HepG2 (cell line): ENCODE measurements at regions not wholly inside any gene's neighbourhood (a gene's known extent, or its start where the extent isn't known, plus 50 kb on each side); places are given as distances from the start of the nearest gene placed in this dataset.

Experiments
- ATAC-seq: fragments of 200-7000 bp; cut with Tn5 transposase; 3 replicates; pipeline ENCODE4 v1.9.1; 2020; ENCODE audit warnings: mild to moderate bottlenecking, moderate library complexity
- BruUV-seq: library from RNA; stranded (reverse); fragments of 400-500 nt; replicated peaks from 2 replicates; lab custom pipeline; 2021; lab: Mats Ljungman, UMichigan
- CTCF ChIA-PET: fragments of 300-600 bp; formaldehyde crosslinking; extraction: SDS; loops from one replicate; lab custom pipeline; 2021; ENCODE audit warnings: low total read pairs, inconsistent platforms, low intra/inter-chr PET ratio; lab: Yijun Ruan, JAX
- POLR2A ChIA-PET: fragments of 350-600 bp; sonication (Branson Sonifier 250); formaldehyde crosslinking; loops from one replicate; lab custom pipeline; 2020; ENCODE audit warnings: antibody characterized with exemption, inconsistent platforms; lab: Yijun Ruan, JAX
- DNase-seq: peaks from one replicate; pipeline ENCODE4 v3.0.0-alpha.2; 2015; ENCODE audit warnings: low spot score
- FAIRE-seq: peaks from 3 replicates; lab custom pipeline; 2011; peaks lifted over from hg19 to GRCh38; lab: Jason Lieb, UNC
- H2AFZ ChIP-seq: one replicate; pipeline ENCODE4 v1.6.1; 2011; ENCODE audit warnings: low read length, inconsistent platforms
- H3K27ac ChIP-seq: fragments of 300-600 bp; 3 replicates; pipeline ENCODE4 v1.8.0; 2011; ENCODE audit warnings: mixed run types, mild to moderate bottlenecking, mixed read lengths, low read length, inconsistent platforms; ENCODE audit not compliant: insufficient read depth; ENCODE audit errors: extremely low read length
- H3K27me3 ChIP-seq, 2 experiments: fragments of 200-600 bp in 1 of 2; 2 replicates in 1 of 2; 3 replicates in 1 of 2; pipeline versions ENCODE4 v1.6.0 to v1.8.0; 2011; ENCODE audit warnings: low read length in 2 of 2, mild to moderate bottlenecking in 2 of 2, moderate library complexity in 2 of 2, inconsistent platforms in 1 of 2; ENCODE audit not compliant: insufficient read depth in 2 of 2, control insufficient read depth in 1 of 2
- H3K36me3 ChIP-seq, 2 experiments: fragments of 200-600 bp in 1 of 2; replicated peaks in 1 of 2; 2 replicates in 1 of 2; 3 replicates in 1 of 2; pipeline versions ENCODE4 v1.5.1 to v1.8.0; 2011; ENCODE audit warnings: low read length in 2 of 2, inconsistent platforms in 1 of 2; ENCODE audit not compliant: insufficient read depth in 2 of 2, control insufficient read depth in 1 of 2
- H3K4me1 ChIP-seq: 2 replicates; pipeline ENCODE4 v1.5.1; 2012; ENCODE audit warnings: low read length, inconsistent platforms; ENCODE audit not compliant: insufficient read depth
- H3K4me2 ChIP-seq: 2 replicates; pipeline ENCODE4 v1.6.0; 2011; ENCODE audit warnings: low read depth, low read length, inconsistent platforms
- H3K4me3 ChIP-seq, 3 experiments: fragments of 200-600 bp in 1 of 3; sonication (generic), shearing (Covaris generic) in 1 of 3; replicated peaks in 1 of 3; 2 replicates each; pipeline ENCODE4 v1.5.1; 2011 to 2016; ENCODE audit warnings: low read length in 3 of 3, inconsistent platforms in 2 of 3, low read depth in 2 of 3, mild to moderate bottlenecking in 2 of 3, control low read depth in 1 of 3, mixed read lengths in 1 of 3; ENCODE audit not compliant: insufficient read depth in 1 of 3
- H3K79me2 ChIP-seq: one replicate; pipeline ENCODE4 v1.6.1; 2011; ENCODE audit warnings: low read length, inconsistent platforms; ENCODE audit not compliant: insufficient read depth
- H3K9ac ChIP-seq: 2 replicates; pipeline ENCODE4 v1.6.0; 2011; ENCODE audit warnings: mild to moderate bottlenecking, low read depth, low read length, inconsistent platforms; ENCODE audit not compliant: insufficient read depth
- H3K9me3 ChIP-seq: 2 replicates; pipeline ENCODE4 v1.5.1; 2012; ENCODE audit warnings: mild to moderate bottlenecking, low read length
- H4K20me1 ChIP-seq: 2 replicates; pipeline ENCODE4 v1.6.0; 2011; ENCODE audit warnings: inconsistent platforms, mild to moderate bottlenecking, low read length, moderate library complexity; ENCODE audit not compliant: insufficient read depth
- CHD4 ChIP-seq: fragments of 200-600 bp; sonication (generic); IDR thresholded peaks from 2 replicates; pipeline ENCODE4 v1.7.0; 2017; ENCODE audit warnings: mild to moderate bottlenecking, low read length, borderline replicate concordance
- ETV5 ChIP-seq: IDR thresholded peaks from 2 replicates; pipeline ENCODE4 v1.6.1; 2018; ENCODE audit warnings: missing biosample characterization, missing genetic modification reagents, inconsistent platforms, borderline replicate concordance
- HDAC1 ChIP-seq: sonication (generic); formaldehyde crosslinking; IDR thresholded peaks from 2 replicates; pipeline ENCODE4 v1.5.1; 2020; ENCODE audit warnings: mild to moderate bottlenecking, missing genetic modification reagents
- KLF16 ChIP-seq, 2 experiments: sonication (generic) in 1 of 2; formaldehyde crosslinking in 1 of 2; IDR thresholded peaks; 2 replicates each; pipeline versions ENCODE4 v1.6.1 to v1.8.0; 2016 to 2023; ENCODE audit warnings: missing genetic modification reagents in 2 of 2, missing compliant biosample characterization in 1 of 2
- NCOA2 ChIP-seq: sonication (generic); formaldehyde crosslinking; IDR thresholded peaks from 2 replicates; pipeline ENCODE4 v1.8.0; 2022; ENCODE audit warnings: inconsistent platforms
- SNAPC2 ChIP-seq: sonication (generic); formaldehyde crosslinking; IDR thresholded peaks from 2 replicates; pipeline ENCODE4 v1.8.1; 2022; ENCODE audit warnings: mild to moderate bottlenecking, missing genetic modification reagents
- ZNF143 ChIP-seq: sonication (generic); formaldehyde crosslinking; IDR thresholded peaks from 2 replicates; pipeline ENCODE4 v1.4.0; 2020; ENCODE audit warnings: missing genetic modification reagents
- ZNF430 ChIP-seq: sonication (generic); formaldehyde crosslinking; IDR thresholded peaks from 2 replicates; pipeline ENCODE4 v1.9.0; 2021; ENCODE audit warnings: mild to moderate bottlenecking, missing genetic modification reagents
- ZNF781 ChIP-seq: sonication (generic); formaldehyde crosslinking; IDR thresholded peaks from 2 replicates; pipeline ENCODE4 v1.5.1; 2020; ENCODE audit warnings: borderline replicate concordance, mild to moderate bottlenecking, missing genetic modification reagents; ENCODE audit errors: not compliant biosample characterization
- WGBS: methylation state at CpG from one replicate; pipeline ENCODE4 v1.1.6; 2017; ENCODE audit warnings: low lambda C conversion rate; 5-methylcytosine and 5-hydroxymethylcytosine counted together
- in situ Hi-C: cut with HindIII; loops from 2 replicates; pipeline ENCODE4 v1.10.0; 2017; ENCODE audit warnings: low pct_unique_long_range_greater_than_20kb; ENCODE audit not compliant: extremely low pct_ligation_motif_present
- intact Hi-C: fragments of 100-400 bp; cut with micrococcal nuclease; formaldehyde crosslinking; loops from one replicate; pipeline ENCODE4 v1.10.0; 2022; ENCODE audit not compliant: unreplicated experiment
- TF ChIP-seq, protein P1 (sequence below): IDR thresholded peaks from 2 replicates; pipeline ENCODE4 v1.6.1; 2016; ENCODE audit warnings: low read depth, control low read depth
- TF ChIP-seq, protein P2 (sequence below): sonication (generic); formaldehyde crosslinking; IDR thresholded peaks from 2 replicates; pipeline ENCODE4 v1.4.0; 2020; ENCODE audit warnings: low read depth, mild to moderate bottlenecking, missing genetic modification reagents

DNA sequence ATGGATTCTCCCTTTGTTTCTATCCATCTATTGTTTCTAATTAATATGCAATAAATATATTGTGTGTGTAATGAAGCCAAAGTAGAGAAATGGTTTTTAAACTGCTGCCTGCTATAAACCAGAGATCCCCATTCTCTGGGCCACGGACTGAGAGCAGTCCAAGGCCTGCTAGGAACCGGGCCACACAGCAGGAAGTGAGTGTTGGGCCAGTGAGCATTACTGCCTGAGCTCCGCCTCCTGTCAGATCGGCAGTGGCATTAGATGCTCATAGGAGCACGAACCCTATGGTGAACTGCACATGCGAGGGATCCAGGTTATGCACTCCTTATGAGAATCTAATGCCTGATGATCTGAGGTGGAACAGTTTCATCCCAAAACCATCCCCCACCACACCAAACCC lies 85.2 kb upstream of the POMGNT2 start:
- FAIRE-seq = no peak
- Histone ChIP-seq H3K4me2 (no peak overlapping the region), H3K27ac (no peak overlapping the region), H2AFZ (no peak overlapping the region), H3K79me2 (no peaks in the 10 kb centered on the region), H3K9ac (no peak overlapping the region)
- TF ChIP-seq, protein P1, sequence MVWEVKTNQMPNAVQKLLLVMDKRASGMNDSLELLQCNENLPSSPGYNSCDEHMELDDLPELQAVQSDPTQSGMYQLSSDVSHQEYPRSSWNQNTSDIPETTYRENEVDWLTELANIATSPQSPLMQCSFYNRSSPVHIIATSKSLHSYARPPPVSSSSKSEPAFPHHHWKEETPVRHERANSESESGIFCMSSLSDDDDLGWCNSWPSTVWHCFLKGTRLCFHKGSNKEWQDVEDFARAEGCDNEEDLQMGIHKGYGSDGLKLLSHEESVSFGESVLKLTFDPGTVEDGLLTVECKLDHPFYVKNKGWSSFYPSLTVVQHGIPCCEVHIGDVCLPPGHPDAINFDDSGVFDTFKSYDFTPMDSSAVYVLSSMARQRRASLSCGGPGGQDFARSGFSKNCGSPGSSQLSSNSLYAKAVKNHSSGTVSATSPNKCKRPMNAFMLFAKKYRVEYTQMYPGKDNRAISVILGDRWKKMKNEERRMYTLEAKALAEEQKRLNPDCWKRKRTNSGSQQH = no peak
- TF ChIP-seq NCOA2 (CRISPR knock-in tag) (no peak), HDAC1 (CRISPR knock-in tag) (no peak), KLF16 (CRISPR knock-in tag; IDR thresholded peaks at IDR 0.05) (no peak), ETV5 (CRISPR knock-in tag) (no peak), ZNF143 (CRISPR knock-in tag) (no peak), ZNF781 (CRISPR knock-in tag) (no peak), CHD4 (no peak), ZNF430 (CRISPR knock-in tag) (no peak), SNAPC2 (no peak)
- TF ChIP-seq, protein P2, sequence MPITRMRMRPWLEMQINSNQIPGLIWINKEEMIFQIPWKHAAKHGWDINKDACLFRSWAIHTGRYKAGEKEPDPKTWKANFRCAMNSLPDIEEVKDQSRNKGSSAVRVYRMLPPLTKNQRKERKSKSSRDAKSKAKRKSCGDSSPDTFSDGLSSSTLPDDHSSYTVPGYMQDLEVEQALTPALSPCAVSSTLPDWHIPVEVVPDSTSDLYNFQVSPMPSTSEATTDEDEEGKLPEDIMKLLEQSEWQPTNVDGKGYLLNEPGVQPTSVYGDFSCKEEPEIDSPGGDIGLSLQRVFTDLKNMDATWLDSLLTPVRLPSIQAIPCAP (CRISPR knock-in tag) = no peak
- TF ChIP-seq, all 625 proteins: peak for 0
- Histone ChIP-seq H3K36me3 (no peaks in the 10 kb centered on the region), H3K27me3 (peaks cover 0 to 3% of the 10 kb centered on the region in 2 experiments; a peak in 1 of 5 replicates), H3K4me3 (no peak overlapping the region), H3K4me1 (peaks cover 44% of the 10 kb centered on the region), H4K20me1 (no peaks in the 10 kb centered on the region), H3K9me3 (no peaks in the 10 kb centered on the region)
- DNase-seq (no peak), ATAC-seq (no peak)
- in situ Hi-C loops = no loop called here
- BruUV-seq = no TSS peak
- ChIA-PET CTCF (no interaction called here), POLR2A (no interaction called here)
- intact Hi-C loops = no loop called here
- 16% methylated on average over 4 of the region's 6 CpGs for WGBS
